Osteocyte (in vitro differentiated cells): ENCODE measurements at regions not wholly inside any gene's neighbourhood (a gene's known extent, or its start where the extent isn't known, plus 50 kb on each side); places are given as distances from the start of the nearest gene placed in this dataset.

ENCODE experiments used
- DNase-seq: peaks from one replicate; pipeline ENCODE4 v3.0.0; 2021; ENCODE audit warnings: mixed read lengths; ENCODE audit not compliant: unreplicated experiment; ENCODE audit errors: extremely low spot score
- H3K27ac Mint-ChIP-seq: one replicate; pipeline ENCODE4 v1.8.0; 2021; ENCODE audit warnings: mild to moderate bottlenecking, mixed read lengths; ENCODE audit not compliant: unreplicated experiment
- H3K27me3 Mint-ChIP-seq: one replicate; pipeline ENCODE4 v1.8.0; 2021; ENCODE audit warnings: mixed read lengths; ENCODE audit not compliant: unreplicated experiment
- H3K36me3 Mint-ChIP-seq: one replicate; pipeline ENCODE4 v1.8.0; 2021; ENCODE audit warnings: mixed read lengths; ENCODE audit not compliant: unreplicated experiment
- H3K4me1 Mint-ChIP-seq: one replicate; pipeline ENCODE4 v1.8.0; 2021; ENCODE audit warnings: mixed read lengths; ENCODE audit not compliant: unreplicated experiment
- H3K4me3 Mint-ChIP-seq: one replicate; pipeline ENCODE4 v1.8.0; 2021; ENCODE audit warnings: mild to moderate bottlenecking, moderate library complexity, mixed read lengths; ENCODE audit not compliant: unreplicated experiment
- H3K9me3 Mint-ChIP-seq: one replicate; pipeline ENCODE4 v1.8.0; 2021; ENCODE audit warnings: mixed read lengths; ENCODE audit not compliant: unreplicated experiment
- TF ChIP-seq, protein P1 (sequence below): fragments of 200-600 bp; sonication (generic); IDR thresholded peaks from 2 replicates; pipeline ENCODE4 v1.5.0; 2021; ENCODE audit warnings: antibody characterized with exemption, mild to moderate bottlenecking, moderate library complexity

DNA sequence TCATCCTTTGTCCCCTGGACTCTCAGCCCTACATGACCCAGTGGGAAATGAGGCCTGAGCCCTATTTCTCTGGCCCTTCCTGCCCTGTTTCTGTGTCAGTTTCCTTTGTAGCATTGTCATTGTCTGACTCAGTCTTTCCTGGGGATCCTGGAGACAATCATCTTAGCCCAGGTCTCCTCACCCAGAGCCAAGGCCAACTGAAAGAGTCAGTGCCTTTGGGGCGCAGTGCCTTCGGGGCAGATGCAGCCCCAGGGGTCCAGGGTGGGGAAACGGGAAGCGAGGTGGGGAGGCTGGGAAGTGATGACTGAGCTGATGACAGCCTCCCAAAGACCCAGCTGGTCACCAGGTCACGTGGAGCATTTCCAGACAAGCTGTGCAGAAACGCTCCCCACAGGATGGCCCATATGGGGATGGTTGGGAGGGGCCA lies 93.3 kb upstream of the SULF2 start:
- H3K27ac Mint-ChIP-seq, result no peak overlapping the region
- no peaks in the 10 kb centered on the region for H3K4me1 Mint-ChIP-seq

DNA sequence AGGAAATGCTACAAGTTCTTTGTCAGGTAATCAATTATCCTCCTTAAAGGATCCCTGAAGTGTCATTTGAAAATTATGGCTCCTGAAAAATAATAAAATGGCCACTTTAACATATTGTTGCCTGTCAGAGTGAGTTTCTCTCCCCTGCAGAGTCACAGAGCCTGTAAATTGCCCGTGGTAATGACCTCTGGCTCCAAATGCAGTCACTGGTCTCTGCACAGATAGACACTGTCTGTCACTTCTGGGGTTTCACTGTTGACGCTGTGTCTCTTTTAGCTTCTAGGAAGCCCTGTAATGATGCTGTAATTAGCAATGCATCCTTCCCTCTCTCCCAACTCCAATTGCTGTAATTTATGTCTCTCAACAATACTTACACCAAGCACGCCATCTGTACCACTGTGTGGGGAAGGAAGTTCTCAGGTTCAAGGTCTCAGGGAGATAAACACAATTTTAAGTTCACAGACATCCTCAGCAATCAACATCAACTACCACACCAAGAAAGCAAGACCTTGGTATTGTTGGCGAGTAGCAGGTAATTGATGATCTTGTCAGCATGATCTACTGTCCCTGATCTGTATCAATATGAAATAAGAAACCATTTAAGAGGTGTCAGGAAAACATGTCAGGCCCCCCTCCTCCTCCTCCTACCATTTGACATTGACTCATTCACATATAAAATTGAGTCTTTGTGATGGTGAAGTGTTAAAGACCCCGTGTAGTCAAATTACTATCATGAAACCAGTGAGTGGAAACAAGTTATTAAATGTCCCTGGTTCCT lies 91.2 kb upstream of the SULF2 start:
- DNase-seq, result no peak
- H3K27ac Mint-ChIP-seq, result no peak overlapping the region
- no peaks in the 10 kb centered on the region for H3K4me1 Mint-ChIP-seq
- H3K36me3 Mint-ChIP-seq, result no peaks in the 10 kb centered on the region
- H3K27me3 Mint-ChIP-seq, result peaks cover 40% of the 10 kb centered on the region
- TF ChIP-seq, protein P1, sequence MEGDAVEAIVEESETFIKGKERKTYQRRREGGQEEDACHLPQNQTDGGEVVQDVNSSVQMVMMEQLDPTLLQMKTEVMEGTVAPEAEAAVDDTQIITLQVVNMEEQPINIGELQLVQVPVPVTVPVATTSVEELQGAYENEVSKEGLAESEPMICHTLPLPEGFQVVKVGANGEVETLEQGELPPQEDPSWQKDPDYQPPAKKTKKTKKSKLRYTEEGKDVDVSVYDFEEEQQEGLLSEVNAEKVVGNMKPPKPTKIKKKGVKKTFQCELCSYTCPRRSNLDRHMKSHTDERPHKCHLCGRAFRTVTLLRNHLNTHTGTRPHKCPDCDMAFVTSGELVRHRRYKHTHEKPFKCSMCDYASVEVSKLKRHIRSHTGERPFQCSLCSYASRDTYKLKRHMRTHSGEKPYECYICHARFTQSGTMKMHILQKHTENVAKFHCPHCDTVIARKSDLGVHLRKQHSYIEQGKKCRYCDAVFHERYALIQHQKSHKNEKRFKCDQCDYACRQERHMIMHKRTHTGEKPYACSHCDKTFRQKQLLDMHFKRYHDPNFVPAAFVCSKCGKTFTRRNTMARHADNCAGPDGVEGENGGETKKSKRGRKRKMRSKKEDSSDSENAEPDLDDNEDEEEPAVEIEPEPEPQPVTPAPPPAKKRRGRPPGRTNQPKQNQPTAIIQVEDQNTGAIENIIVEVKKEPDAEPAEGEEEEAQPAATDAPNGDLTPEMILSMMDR, result no peak
- no peak overlapping the region for H3K4me3 Mint-ChIP-seq
- H3K9me3 Mint-ChIP-seq, result no peaks in the 10 kb centered on the region

More for the DNA sequence above, 93.3 kb upstream of the SULF2 start:
- Mint-ChIP-seq H3K4me3 (no peak overlapping the region), H3K27me3 (peaks cover 40% of the 10 kb centered on the region), H3K9me3 (no peaks in the 10 kb centered on the region), H3K36me3 (no peaks in the 10 kb centered on the region)
- TF ChIP-seq, protein P1, result no peak
- DNase-seq, result no peak

DNA sequence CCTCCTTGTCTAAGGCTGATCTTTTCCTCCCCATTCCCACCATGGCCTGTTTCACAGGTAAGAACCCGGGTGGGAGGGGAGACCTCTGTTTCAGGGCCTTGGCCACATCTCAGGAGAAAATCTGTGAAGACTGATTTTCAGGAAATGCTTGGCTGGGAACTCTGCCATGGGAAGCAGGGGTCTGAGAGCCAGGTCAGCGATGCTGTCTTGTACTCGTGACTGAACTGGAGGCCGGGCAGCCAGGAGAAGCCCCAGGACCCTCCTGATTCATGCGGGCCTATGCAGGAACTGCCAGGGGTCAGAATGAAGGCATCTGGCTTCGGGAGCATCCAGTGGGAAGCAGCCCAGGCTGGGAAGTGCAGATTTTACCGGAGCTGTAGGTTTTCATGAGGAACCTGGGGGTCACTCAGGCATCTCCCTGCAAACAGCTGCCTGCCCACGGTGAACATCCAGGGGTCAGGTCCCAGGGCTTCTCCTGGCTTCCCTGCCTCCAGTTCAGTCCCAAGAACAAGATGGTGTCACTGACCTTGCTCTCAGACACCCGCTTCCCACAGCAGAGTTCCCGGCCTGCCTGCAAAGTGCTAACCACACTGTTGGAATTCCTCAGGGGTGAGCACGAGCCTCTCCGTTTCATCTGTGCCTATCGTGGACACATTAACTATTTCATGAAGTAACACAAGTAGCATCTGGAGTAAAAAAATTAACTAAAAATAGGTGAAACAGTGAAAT lies 90.2 kb upstream of the SULF2 start:
- no peak for DNase-seq
- TF ChIP-seq, protein P1, result no peak
- Mint-ChIP-seq H3K36me3 (no peaks in the 10 kb centered on the region), H3K4me3 (no peak overlapping the region), H3K4me1 (no peaks in the 10 kb centered on the region), H3K9me3 (no peaks in the 10 kb centered on the region), H3K27me3 (peaks cover 42% of the 10 kb centered on the region), H3K27ac (no peak overlapping the region)

DNA sequence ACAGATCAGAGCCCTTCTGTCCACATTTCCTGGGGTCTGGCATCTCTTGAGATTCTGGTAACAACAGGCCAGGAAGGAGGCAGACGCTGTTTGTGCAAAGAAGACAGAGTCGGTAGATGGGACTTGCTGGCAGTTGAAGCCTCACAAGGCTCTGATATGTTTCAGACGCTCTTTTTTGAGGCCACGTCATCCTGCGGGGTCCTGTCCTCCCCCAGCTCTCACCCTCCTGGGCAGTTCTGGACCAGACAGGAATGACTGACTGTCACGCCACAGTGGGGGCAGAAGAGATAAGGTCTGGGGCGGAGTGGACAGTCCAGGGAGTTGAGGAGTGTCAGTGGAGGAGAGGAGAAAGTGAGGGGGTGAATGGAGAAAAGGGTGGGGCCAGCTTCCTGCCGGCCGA lies 87.1 kb upstream of the SULF2 start:
- DNase-seq, result no peak
- TF ChIP-seq, protein P1, result no peak
- Mint-ChIP-seq H3K9me3 (no peaks in the 10 kb centered on the region), H3K27ac (no peak overlapping the region), H3K36me3 (no peaks in the 10 kb centered on the region), H3K4me3 (no peak overlapping the region), H3K27me3 (peaks cover 35% of the 10 kb centered on the region), H3K4me1 (no peaks in the 10 kb centered on the region)

DNA sequence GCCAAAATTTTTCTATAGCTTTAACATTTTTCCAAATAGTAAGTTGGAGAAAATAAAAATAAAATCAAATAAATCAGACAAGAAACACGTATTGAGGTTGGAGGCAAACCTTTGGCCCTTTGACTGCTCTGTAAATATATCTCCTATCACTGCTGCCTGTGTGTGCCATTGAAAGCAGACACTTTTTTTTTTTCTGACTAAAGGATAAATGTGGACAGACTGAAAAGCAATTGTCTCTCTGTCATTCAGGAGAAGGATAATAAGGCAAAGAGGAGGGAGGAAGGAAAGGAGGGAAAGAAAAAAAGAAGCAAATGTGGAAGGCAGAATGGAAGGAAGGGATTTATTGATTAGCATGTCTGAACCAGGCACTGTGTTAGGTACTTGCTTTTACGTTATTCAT lies 85.2 kb upstream of the SULF2 start:
- TF ChIP-seq, protein P1, result no peak
- Mint-ChIP-seq H3K4me3 (no peak overlapping the region), H3K36me3 (no peaks in the 10 kb centered on the region), H3K27ac (no peak overlapping the region), H3K4me1 (no peaks in the 10 kb centered on the region), H3K9me3 (no peaks in the 10 kb centered on the region), H3K27me3 (peaks cover 30% of the 10 kb centered on the region)
- DNase-seq, result no peak
